Spinal cord (tissue), 9 donors: ENCODE measurements at regions not wholly inside any gene's neighbourhood (a gene's known extent, or its start where the extent isn't known, plus 50 kb on each side); places are given as distances from the start of the nearest gene placed in this dataset.

Experiments
- DNase-seq, 6 donors: peaks; one replicate each; pipeline versions ENCODE4 v3.0.0 to v3.0.0-alpha.2; 2013 to 2015; ENCODE audit warnings: low spot score in 6 of 6, low read depth in 4 of 6
- H3K27ac ChIP-seq: one replicate; pipeline ENCODE4 v1.5.1; 2013; ENCODE audit warnings: low read depth, low read length, control low read depth
- H3K27me3 ChIP-seq: one replicate; pipeline ENCODE4 v1.6.1; 2013; ENCODE audit warnings: low read length; ENCODE audit not compliant: control insufficient read depth, insufficient read depth
- H3K36me3 ChIP-seq: one replicate; pipeline ENCODE4 v1.6.1; 2013; ENCODE audit warnings: low read length; ENCODE audit not compliant: control insufficient read depth, insufficient read depth
- H3K4me1 ChIP-seq: one replicate; pipeline ENCODE4 v1.6.1; 2013; ENCODE audit warnings: low read length; ENCODE audit not compliant: control insufficient read depth, insufficient read depth
- H3K4me3 ChIP-seq: one replicate; pipeline ENCODE4 v1.5.1; 2013; ENCODE audit warnings: low read depth, low read length, control low read depth
- H3K9me3 ChIP-seq: one replicate; pipeline ENCODE4 v1.6.1; 2013; ENCODE audit warnings: low read length; ENCODE audit not compliant: control insufficient read depth, insufficient read depth
- WGBS: methylation state at CpG from one replicate; pipeline ENCODE4 v1.1.5; 2013; ENCODE audit warnings: missing lambda C conversion rate; ENCODE audit not compliant: insufficient coverage; 5-methylcytosine and 5-hydroxymethylcytosine counted together
- donor health status: healthy.

- H3K27me3 ChIP-seq: no peaks in the 10 kb centered on the region
- H3K9me3 ChIP-seq: peaks cover 4% of the 10 kb centered on the region
- H3K4me3 ChIP-seq: no peak overlapping the region
- no peak for DNase-seq
- H3K27ac ChIP-seq: no peak overlapping the region
- no peaks in the 10 kb centered on the region for H3K36me3 ChIP-seq
- 93% methylated on average over 6 of the region's 8 CpGs for WGBS
- peaks cover 12% of the 10 kb centered on the region for H3K4me1 ChIP-seq
Observed at GRCh38 chr2:240225660-240226475, 85.4 kb upstream of the OTOS start.

GRCh38 chr2:240226672-240227537, 86.4 kb upstream of the OTOS start:
- peaks cover 19% of the 10 kb centered on the region for H3K4me1 ChIP-seq
- H3K4me3 ChIP-seq: no peak overlapping the region
- no peaks in the 10 kb centered on the region for H3K27me3 ChIP-seq
- H3K9me3 ChIP-seq: peaks cover 4% of the 10 kb centered on the region
- H3K27ac ChIP-seq: no peak overlapping the region
- no peak for DNase-seq
- 73% methylated on average over 7 of the region's 8 CpGs for WGBS
- no peaks in the 10 kb centered on the region for H3K36me3 ChIP-seq

- 98% methylated on average over 11 of the region's 14 CpGs for WGBS
- Histone ChIP-seq H3K36me3 (no peaks in the 10 kb centered on the region), H3K4me1 (peaks cover 28% of the 10 kb centered on the region), H3K27ac (no peak overlapping the region), H3K4me3 (no peak overlapping the region), H3K27me3 (no peaks in the 10 kb centered on the region), H3K9me3 (peaks cover 4% of the 10 kb centered on the region)
- DNase-seq: no peak
Observed at GRCh38 chr2:240227538-240228428, 87.3 kb upstream of the OTOS start.

GRCh38 chr2:240229005-240229404, 88.5 kb upstream of the OTOS start:
- DNase-seq: no peak

GRCh38 chr2:240229603-240230235, 89.3 kb upstream of the OTOS start:
- H3K27ac ChIP-seq: no peak overlapping the region
- H3K4me3 ChIP-seq: no peak overlapping the region
- 96% methylated on average over 5 of the region's 5 CpGs for WGBS
- H3K9me3 ChIP-seq: peaks cover 4% of the 10 kb centered on the region
- H3K4me1 ChIP-seq: peaks cover 32% of the 10 kb centered on the region
- H3K36me3 ChIP-seq: no peaks in the 10 kb centered on the region
- H3K27me3 ChIP-seq: no peaks in the 10 kb centered on the region
- no peak for DNase-seq

More at GRCh38 chr2:240229005-240229404, 88.5 kb upstream of the OTOS start:
- H3K36me3 ChIP-seq: no peaks in the 10 kb centered on the region
- no CpG with 5 or more reads among the region's 1 CpG for WGBS
- H3K4me1 ChIP-seq: peaks cover 32% of the 10 kb centered on the region
- H3K9me3 ChIP-seq: peaks cover 4% of the 10 kb centered on the region
- H3K27ac ChIP-seq: no peak overlapping the region
- H3K4me3 ChIP-seq: no peak overlapping the region
- H3K27me3 ChIP-seq: no peaks in the 10 kb centered on the region

- DNase-seq: no peak
- no peaks in the 10 kb centered on the region for H3K27me3 ChIP-seq
- WGBS: 69% methylated on average over 8 of the region's 9 CpGs
- H3K36me3 ChIP-seq: peaks cover 4% of the 10 kb centered on the region
- H3K9me3 ChIP-seq: peaks cover 4% of the 10 kb centered on the region
- peaks cover 32% of the 10 kb centered on the region for H3K4me1 ChIP-seq
- H3K4me3 ChIP-seq: no peak overlapping the region
- H3K27ac ChIP-seq: no peak overlapping the region
Observed at GRCh38 chr2:240230291-240230931, 90.0 kb upstream of the OTOS start.

GRCh38 chr2:240231838-240232244, 91.4 kb upstream of the OTOS start:
- Histone ChIP-seq H3K4me3 (no peak overlapping the region), H3K27ac (no peak overlapping the region), H3K4me1 (peaks cover 41% of the 10 kb centered on the region), H3K27me3 (no peaks in the 10 kb centered on the region), H3K36me3 (peaks cover 4% of the 10 kb centered on the region), H3K9me3 (peaks cover 4% of the 10 kb centered on the region)
- no peak for DNase-seq
- WGBS: 84% methylated on average over 12 of the region's 12 CpGs

- peaks cover 38% of the 10 kb centered on the region for H3K4me1 ChIP-seq
- no peak overlapping the region for H3K27ac ChIP-seq
- peaks cover 4% of the 10 kb centered on the region for H3K9me3 ChIP-seq
- peaks cover 4% of the 10 kb centered on the region for H3K36me3 ChIP-seq
- H3K4me3 ChIP-seq: no peak overlapping the region
- H3K27me3 ChIP-seq: no peaks in the 10 kb centered on the region
- 72% methylated on average over 19 of the region's 22 CpGs for WGBS
- DNase-seq: no peak
Observed at GRCh38 chr2:240232264-240232915, 91.9 kb upstream of the OTOS start.
